Endothelial cell of umbilical vein (primary cell): ENCODE measurements at regions not wholly inside any gene's neighbourhood (a gene's known extent, or its start where the extent isn't known, plus 50 kb on each side); places are given as distances from the start of the nearest gene placed in this dataset.

Source experiments
- BruUV-seq: library from RNA; stranded (reverse); fragments of 400-500 nt; replicated peaks from 2 replicates; lab custom pipeline; 2021; lab: Mats Ljungman, UMichigan
- CTCF ChIA-PET: fragments of 300-600, 350-600 bp; sonication (Branson Sonifier 250); formaldehyde crosslinking; loops from one replicate; lab custom pipeline; 2021; ENCODE audit warnings: antibody characterized with exemption, inconsistent platforms; lab: Charles Lee
- POLR2A ChIA-PET: fragments of 300-600, 350-600 bp; sonication (Branson Sonifier 250); formaldehyde crosslinking; loops from one replicate; lab custom pipeline; 2021; ENCODE audit warnings: antibody characterized with exemption, inconsistent platforms; lab: Charles Lee
- DNase-seq: peaks from one replicate; pipeline ENCODE4 v3.0.0-alpha.2; 2011; ENCODE audit warnings: low read depth, low spot score
- FAIRE-seq: peaks from 2 replicates; lab custom pipeline; 2011; peaks lifted over from hg19 to GRCh38; lab: Jason Lieb, UNC
- H2AFZ ChIP-seq: 2 replicates; pipeline ENCODE4 v1.6.0; 2012; ENCODE audit warnings: low read depth, low read length, control low read depth, inconsistent platforms
- H3K27ac ChIP-seq: 2 replicates; pipeline ENCODE4 v1.5.1; 2011; ENCODE audit warnings: low read depth, mild to moderate bottlenecking, control low read depth, low read length, moderate library complexity; ENCODE audit not compliant: insufficient read depth
- H3K27me3 ChIP-seq, 2 experiments: 2 replicates each; pipeline versions ENCODE4 v1.6.0 to v1.6.1; 2011; ENCODE audit warnings: low read length in 2 of 2, mixed read lengths in 1 of 2; ENCODE audit not compliant: control insufficient read depth in 2 of 2, insufficient read depth in 2 of 2
- H3K36me3 ChIP-seq, 2 experiments: 2 replicates in 1 of 2; 3 replicates in 1 of 2; pipeline ENCODE4 v1.5.1; 2011; ENCODE audit warnings: low read length in 2 of 2, mild to moderate bottlenecking in 1 of 2, moderate library complexity in 1 of 2; ENCODE audit not compliant: control insufficient read depth in 2 of 2, insufficient read depth in 2 of 2; ENCODE audit errors: extremely low read depth in 1 of 2
- H3K4me1 ChIP-seq: 3 replicates; pipeline ENCODE4 v1.5.1; 2011; ENCODE audit warnings: mild to moderate bottlenecking, low read length; ENCODE audit not compliant: control insufficient read depth, insufficient read depth; ENCODE audit errors: extremely low read depth
- H3K4me2 ChIP-seq: 2 replicates; pipeline ENCODE4 v1.6.1; 2011; ENCODE audit warnings: low read length, control low read depth, mixed read lengths; ENCODE audit not compliant: insufficient read depth
- H3K4me3 ChIP-seq, 3 experiments: fragments of 200-600 bp in 1 of 3; sonication (generic), shearing (Covaris generic) in 1 of 3; replicated peaks in 1 of 3; 2 replicates each; pipeline ENCODE4 v1.5.1; 2011 to 2016; ENCODE audit warnings: control low read depth in 3 of 3, low read length in 3 of 3, mild to moderate bottlenecking in 2 of 3, inconsistent platforms in 1 of 3, low read depth in 1 of 3, moderate library complexity in 1 of 3; ENCODE audit not compliant: insufficient read depth in 1 of 3
- H3K79me2 ChIP-seq: 2 replicates; pipeline ENCODE4 v1.6.0; 2012; ENCODE audit warnings: low read length, inconsistent platforms; ENCODE audit not compliant: control insufficient read depth, insufficient read depth
- H3K9ac ChIP-seq: replicated peaks from 2 replicates; pipeline ENCODE3; 2011; ENCODE audit warnings: low read length, control low read depth; ENCODE audit not compliant: insufficient read depth; ENCODE audit errors: extremely low read depth
- H3K9me1 ChIP-seq: replicated peaks from 3 replicates; pipeline ENCODE4 v1.6.0; 2011; ENCODE audit warnings: mild to moderate bottlenecking, low read length; ENCODE audit not compliant: control insufficient read depth, insufficient read depth; ENCODE audit errors: extremely low read depth
- H3K9me3 ChIP-seq: replicated peaks from 2 replicates; pipeline ENCODE4 v1.5.1; 2012; ENCODE audit warnings: low read length, inconsistent platforms; ENCODE audit not compliant: control insufficient read depth, insufficient read depth
- H4K20me1 ChIP-seq: replicated peaks from 2 replicates; pipeline ENCODE3; 2011; ENCODE audit warnings: mild to moderate bottlenecking, low read length; ENCODE audit not compliant: control insufficient read depth, insufficient read depth; ENCODE audit errors: extremely low read depth
- EZH2 ChIP-seq: IDR thresholded peaks from 2 replicates; pipeline ENCODE4 v1.6.1; 2012; ENCODE audit warnings: borderline replicate concordance, low read depth, mild to moderate bottlenecking, moderate library complexity, low read length, inconsistent platforms; ENCODE audit not compliant: severe bottlenecking
- FOS ChIP-seq: IDR thresholded peaks from 2 replicates; pipeline ENCODE4 v1.6.1; 2011; ENCODE audit warnings: mild to moderate bottlenecking, low read length, moderate library complexity, borderline replicate concordance; ENCODE audit not compliant: insufficient read depth
- GATA2 ChIP-seq: IDR thresholded peaks from 2 replicates; pipeline ENCODE4 v1.7.0; 2011; ENCODE audit warnings: low read depth, mild to moderate bottlenecking, moderate library complexity, mixed read lengths, low read length; ENCODE audit not compliant: insufficient read length, insufficient read depth
- JUN ChIP-seq: IDR thresholded peaks from 2 replicates; pipeline ENCODE4 v1.6.1; 2011; ENCODE audit warnings: borderline replicate concordance, low read depth; ENCODE audit not compliant: insufficient read length, insufficient read depth
- MYC ChIP-seq: IDR thresholded peaks from one replicate; pipeline ENCODE4 v1.6.1; 2011; ENCODE audit warnings: mild to moderate bottlenecking, low read depth, low read length
- POLR2A ChIP-seq: IDR thresholded peaks from 2 replicates; pipeline ENCODE4 v1.6.1; 2012; ENCODE audit warnings: low read depth, mild to moderate bottlenecking, control low read depth, low read length
- POLR2AphosphoS5 ChIP-seq: IDR thresholded peaks from 2 replicates; pipeline ENCODE4 v1.6.1; 2012; ENCODE audit warnings: low read depth, mild to moderate bottlenecking, control low read depth, low read length, moderate library complexity; ENCODE audit not compliant: insufficient read depth
- dilution Hi-C: fragments of 300-500 bp; cut with MboI; formaldehyde crosslinking; loops from one replicate; pipeline ENCODE4 v1.15.0; 2019; ENCODE audit warnings: low sequenced_read_pairs; ENCODE audit not compliant: extremely low pct_ligation_motif_present
- intact Hi-C: fragments of 100-400 bp; cut with micrococcal nuclease; formaldehyde crosslinking; loops from one replicate; pipeline ENCODE4 v1.10.0; 2022
- TF ChIP-seq, protein P1 (sequence below): IDR thresholded peaks from 2 replicates; pipeline ENCODE4 v1.6.1; 2011; ENCODE audit not compliant: insufficient read depth, insufficient read length
- TF ChIP-seq, protein P2 (sequence below), 2 donors: IDR thresholded peaks; 1 replicate in 1 of 2; 2 replicates in 1 of 2; pipeline ENCODE4 v1.5.1; 2011; ENCODE audit warnings: low read length in 2 of 2, mild to moderate bottlenecking in 2 of 2, moderate library complexity in 2 of 2, control low read depth in 1 of 2, inconsistent platforms in 1 of 2, low read depth in 1 of 2; ENCODE audit not compliant: insufficient read depth in 1 of 2; ENCODE audit errors: extremely low read depth in 1 of 2

GRCh38 chr21:14766241-14766640, 220.1 kb upstream of the SAMSN1 start:
- intact Hi-C loops: no loop called here
- Histone ChIP-seq H3K9ac (no peak overlapping the region), H3K4me1 (no peaks in the 10 kb centered on the region), H3K9me3 (no peaks in the 10 kb centered on the region), H3K36me3 (no peaks in the 10 kb centered on the region), H3K79me2 (no peaks in the 10 kb centered on the region), H3K4me2 (no peak overlapping the region), H3K27me3 (no peaks in the 10 kb centered on the region), H4K20me1 (no peaks in the 10 kb centered on the region), H3K4me3 (no peak overlapping the region), H3K27ac (no peak overlapping the region), H2AFZ (no peak overlapping the region), H3K9me1 (no peaks in the 10 kb centered on the region)
- no TSS peak for BruUV-seq
- TF ChIP-seq EZH2 (no peak), POLR2A (no peak), GATA2 (no peak), MYC (no peak), POLR2AphosphoS5 (no peak), FOS (no peak), JUN (no peak)
- TF ChIP-seq, protein P1, sequence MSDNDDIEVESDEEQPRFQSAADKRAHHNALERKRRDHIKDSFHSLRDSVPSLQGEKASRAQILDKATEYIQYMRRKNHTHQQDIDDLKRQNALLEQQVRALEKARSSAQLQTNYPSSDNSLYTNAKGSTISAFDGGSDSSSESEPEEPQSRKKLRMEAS: no peak
- TF ChIP-seq, protein P2, sequence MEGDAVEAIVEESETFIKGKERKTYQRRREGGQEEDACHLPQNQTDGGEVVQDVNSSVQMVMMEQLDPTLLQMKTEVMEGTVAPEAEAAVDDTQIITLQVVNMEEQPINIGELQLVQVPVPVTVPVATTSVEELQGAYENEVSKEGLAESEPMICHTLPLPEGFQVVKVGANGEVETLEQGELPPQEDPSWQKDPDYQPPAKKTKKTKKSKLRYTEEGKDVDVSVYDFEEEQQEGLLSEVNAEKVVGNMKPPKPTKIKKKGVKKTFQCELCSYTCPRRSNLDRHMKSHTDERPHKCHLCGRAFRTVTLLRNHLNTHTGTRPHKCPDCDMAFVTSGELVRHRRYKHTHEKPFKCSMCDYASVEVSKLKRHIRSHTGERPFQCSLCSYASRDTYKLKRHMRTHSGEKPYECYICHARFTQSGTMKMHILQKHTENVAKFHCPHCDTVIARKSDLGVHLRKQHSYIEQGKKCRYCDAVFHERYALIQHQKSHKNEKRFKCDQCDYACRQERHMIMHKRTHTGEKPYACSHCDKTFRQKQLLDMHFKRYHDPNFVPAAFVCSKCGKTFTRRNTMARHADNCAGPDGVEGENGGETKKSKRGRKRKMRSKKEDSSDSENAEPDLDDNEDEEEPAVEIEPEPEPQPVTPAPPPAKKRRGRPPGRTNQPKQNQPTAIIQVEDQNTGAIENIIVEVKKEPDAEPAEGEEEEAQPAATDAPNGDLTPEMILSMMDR (IDR thresholded peaks at IDR 0.05; ENCODE audit: extremely low read depth in 1 of 2, insufficient read depth in 1 of 2, low read depth in 1 of 2, low read length in 2 of 2): no peak
- POLR2A ChIA-PET: no interaction called here
- dilution Hi-C loops: no loop called here
- CTCF ChIA-PET: no interaction called here
- FAIRE-seq (no peak), DNase-seq (no peak)
